ENCODE measurements at regions not wholly inside any gene's neighbourhood (a gene's known extent, or its start where the extent isn't known, plus 50 kb on each side); places are given as distances from the start of the nearest gene placed in this dataset.
"Not testable (repeated sequence)": the region's sequence is repeated elsewhere in the genome, so short reads cannot be mapped to it uniquely, and the experiment has no call there.

DNA sequence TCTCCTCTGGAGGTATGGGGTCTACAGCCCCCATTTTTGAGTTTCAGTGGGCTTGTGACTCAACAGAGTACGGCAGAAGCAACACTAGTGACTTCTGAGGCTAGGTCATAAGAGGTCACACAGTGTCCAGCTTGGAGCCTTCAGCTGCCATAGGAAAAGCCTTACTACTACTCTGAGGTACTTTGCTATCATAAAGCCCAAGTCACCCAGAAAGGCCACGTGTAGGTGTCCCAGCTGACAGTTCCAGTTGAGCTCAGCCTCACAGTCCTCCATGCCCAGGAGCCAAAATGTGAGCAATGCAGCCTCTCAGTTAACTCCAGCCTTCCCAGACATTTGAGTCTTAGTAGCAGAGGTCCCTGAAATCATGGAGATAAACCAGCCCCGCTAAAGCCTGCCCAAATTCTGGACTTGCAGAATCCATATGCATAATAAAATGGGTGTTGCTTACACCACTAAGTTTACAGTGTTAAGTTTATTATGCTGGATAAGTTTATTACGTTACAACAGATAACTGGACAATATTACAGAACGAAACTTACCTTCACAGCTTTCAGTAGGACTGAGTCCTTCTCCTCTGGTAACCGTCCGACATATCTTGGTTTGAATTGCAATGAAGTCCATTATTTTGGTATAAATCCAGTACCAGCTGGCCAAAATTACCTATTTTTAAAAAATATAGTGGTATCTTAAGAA lies 181.1 kb downstream of the AVL9 start:
- 91 to 94% methylated on average over 5 to 7 of the region's 7 CpGs for WGBS, 2 donors
- H3K27me3 ChIP-seq: no peaks in the 10 kb centered on the region
- no peak overlapping the region for H3K4me3 ChIP-seq
- DNase-seq: no peak
- H3K27ac ChIP-seq: no peak overlapping the region
- peaks cover 0 to 7% (median 0%) of the 10 kb centered on the region in 4 donors for H3K36me3 ChIP-seq
- H3K9me3 ChIP-seq: no peaks in the 10 kb centered on the region
- H3K4me1 ChIP-seq: no peaks in the 10 kb centered on the region
- no peak for TF ChIP-seq CTCF (IDR thresholded peaks at IDR 0.05)
- TF ChIP-seq EP300 (IDR thresholded peaks at IDR 0.05): no peak
- no peak for TF ChIP-seq POLR2AphosphoS5 (IDR thresholded peaks at IDR 0.05)
- TF ChIP-seq POLR2A (IDR thresholded peaks at IDR 0.05): no peak
- no peak for ATAC-seq (ENCODE audit: low FRiP score in 2 of 2)

GRCh38 chr7:32673275-32673983 lies 178.1 kb downstream of the AVL9 start:
- ATAC-seq (ENCODE audit: low FRiP score in 2 of 2): no peak
- no peak for DNase-seq
- Histone ChIP-seq H3K36me3 (peaks cover 0 to 7% (median 0%) of the 10 kb centered on the region in 4 donors), H3K27ac (no peak overlapping the region), H3K9me3 (no peaks in the 10 kb centered on the region), H3K4me3 (no peak overlapping the region), H3K27me3 (no peaks in the 10 kb centered on the region), H3K4me1 (peaks cover 0 to 4% (median 1%) of the 10 kb centered on the region in 4 donors)
- 97 to 100% methylated on average over 2 of the region's 2 CpGs for WGBS, 2 donors
- TF ChIP-seq POLR2A (IDR thresholded peaks at IDR 0.05) (no peak), CTCF (IDR thresholded peaks at IDR 0.05) (no peak), EP300 (IDR thresholded peaks at IDR 0.05) (no peak), POLR2AphosphoS5 (IDR thresholded peaks at IDR 0.05) (no peak)

DNA sequence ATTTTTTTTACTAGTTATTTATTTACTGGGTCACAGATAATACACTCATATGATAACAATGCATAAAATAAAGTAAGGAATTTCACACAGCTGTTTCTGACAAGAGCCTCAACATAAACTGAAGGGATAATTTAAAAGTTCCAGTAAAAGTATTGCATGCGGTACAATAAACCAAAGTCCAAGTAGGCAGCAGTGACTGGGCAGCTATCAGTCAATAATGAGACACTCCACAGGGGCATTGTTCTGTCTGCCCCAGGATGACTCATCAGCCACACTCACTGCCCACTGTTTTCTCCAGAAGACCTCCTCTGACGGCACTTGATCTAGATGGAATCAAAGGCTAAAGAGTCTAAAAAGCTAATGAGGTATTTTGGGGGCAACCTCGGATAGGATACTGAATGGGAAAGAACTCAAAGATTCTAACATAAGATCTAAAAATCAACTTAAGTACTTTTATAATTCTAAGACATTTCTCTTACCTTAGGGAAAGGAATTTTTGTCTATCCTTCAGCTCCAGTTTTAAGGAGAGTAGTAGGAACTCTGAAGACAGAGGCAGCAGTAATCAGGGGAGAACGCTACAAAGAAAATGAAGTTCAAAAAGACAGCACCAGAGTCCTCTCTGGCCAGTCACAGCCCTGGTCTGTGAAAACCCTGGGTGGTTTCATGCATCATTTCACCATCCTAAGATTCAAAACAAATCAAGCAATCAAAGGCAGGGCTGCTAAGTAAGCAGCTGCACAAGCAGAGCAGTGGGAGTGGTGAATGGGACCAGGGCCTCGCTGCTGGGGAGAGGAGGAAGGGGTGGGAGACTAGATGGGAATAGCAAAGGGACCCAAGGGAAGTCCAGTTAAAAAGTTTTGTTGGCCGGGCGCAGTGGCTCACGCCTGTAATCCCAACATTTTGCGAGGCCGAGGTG lies 175.1 kb downstream of the AVL9 start:
- TF ChIP-seq POLR2AphosphoS5 (IDR thresholded peaks at IDR 0.05) (no peak), EP300 (IDR thresholded peaks at IDR 0.05) (no peak), POLR2A (IDR thresholded peaks at IDR 0.05) (no peak), CTCF (IDR thresholded peaks at IDR 0.05) (no peak)
- Histone ChIP-seq H3K27me3 (no peaks in the 10 kb centered on the region), H3K36me3 (no peaks in the 10 kb centered on the region), H3K9me3 (no peaks in the 10 kb centered on the region), H3K4me1 (peaks cover 0 to 4% (median 1%) of the 10 kb centered on the region in 4 donors), H3K4me3 (no peak overlapping the region), H3K27ac (no peak overlapping the region)
- DNase-seq: no peak
- ATAC-seq (ENCODE audit: low FRiP score in 2 of 2): no peak
- 86 to 90% methylated on average over 10 of the region's 10 CpGs for WGBS, 2 donors

- WGBS, 2 donors: 44 to 58% methylated on average over 3 of the region's 3 CpGs
- ATAC-seq (ENCODE audit: low FRiP score in 2 of 2): peak; percentile 40 to 78
- not testable (repeated sequence) for H3K36me3 ChIP-seq, H3K4me1 ChIP-seq, H3K27me3 ChIP-seq, H3K4me3 ChIP-seq, H3K9me3 ChIP-seq
- H3K27ac ChIP-seq: peak overlapping the region in 1 of 4 donors; percentile 52
- DNase-seq: peak in 1 of 2 donors; percentile 60
Observed at GRCh38 chr7:32669173-32669870, 174.0 kb downstream of the AVL9 start.

DNA sequence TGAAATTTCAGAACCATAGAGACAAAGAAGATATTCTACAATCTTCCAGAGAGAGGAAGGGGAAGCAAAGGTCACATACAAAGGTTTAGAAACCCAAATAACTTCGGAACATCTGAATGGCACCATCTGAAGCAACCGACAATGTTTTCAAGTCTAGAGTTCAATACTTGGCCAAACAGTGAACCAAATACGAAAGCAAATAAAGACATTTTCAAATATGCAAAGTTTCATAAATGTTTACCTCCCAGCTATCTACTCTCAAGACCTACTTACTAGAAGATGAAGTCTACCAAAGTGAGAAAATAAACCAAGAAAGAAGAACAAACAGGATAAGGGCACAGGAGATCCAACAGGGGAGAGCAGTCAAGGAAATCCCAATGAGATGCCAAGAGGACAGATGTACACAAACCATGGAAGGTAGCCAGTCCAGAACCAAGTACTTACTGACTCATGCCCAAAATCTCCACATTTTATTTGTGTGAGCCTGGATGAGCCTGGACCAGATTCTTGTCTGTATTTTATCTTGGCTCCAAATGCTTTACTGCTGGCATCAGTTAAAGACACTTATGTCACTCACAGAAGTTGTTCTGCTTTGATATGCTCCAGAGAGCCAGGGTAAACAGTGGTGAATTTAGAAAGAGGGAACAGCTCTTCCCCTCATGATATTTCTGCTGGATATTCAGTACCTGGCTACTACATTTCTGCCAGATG lies 173.3 kb downstream of the AVL9 start:
- H3K27ac ChIP-seq: peak overlapping the region in 2 of 4 donors; percentile 2 to 52
- H3K27me3 ChIP-seq; H3K4me3 ChIP-seq; ATAC-seq (ENCODE audit: low FRiP score in 2 of 2); H3K4me1 ChIP-seq; H3K36me3 ChIP-seq; DNase-seq; H3K9me3 ChIP-seq: not testable (repeated sequence)
- 84 to 87% methylated on average over 3 of the region's 3 CpGs for WGBS, 2 donors

DNA sequence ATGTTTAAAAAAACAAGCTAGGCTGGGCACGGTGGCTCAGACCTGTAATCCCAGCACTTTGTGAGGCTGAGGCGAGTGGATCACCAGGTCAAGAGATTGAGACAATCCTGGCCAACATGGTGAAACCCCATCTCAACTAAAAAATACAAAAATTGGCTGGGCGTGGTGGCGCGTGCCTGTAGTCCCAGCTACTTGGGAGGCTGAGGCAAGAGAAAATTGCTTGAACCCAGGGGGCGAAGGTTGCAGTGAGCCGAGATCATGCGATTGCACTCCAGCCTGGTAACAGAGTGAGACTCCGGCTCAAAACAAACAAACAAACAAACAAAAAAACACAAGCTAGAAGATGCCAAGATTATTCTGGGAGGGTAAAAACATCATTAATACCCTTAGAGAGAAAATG lies 172.3 kb downstream of the AVL9 start:
- not testable (repeated sequence) for H3K27ac ChIP-seq; H3K9me3 ChIP-seq; H3K4me1 ChIP-seq; DNase-seq; ATAC-seq (ENCODE audit: low FRiP score in 2 of 2); H3K27me3 ChIP-seq; H3K4me3 ChIP-seq; H3K36me3 ChIP-seq
- 90 to 94% methylated on average over 9 of the region's 9 CpGs for WGBS, 2 donors

- not testable (repeated sequence) for H3K4me1 ChIP-seq; H3K9me3 ChIP-seq; ATAC-seq (ENCODE audit: low FRiP score in 2 of 2); H3K36me3 ChIP-seq; H3K4me3 ChIP-seq; DNase-seq; H3K27me3 ChIP-seq; H3K27ac ChIP-seq
- WGBS, 2 donors: 81 to 87% methylated on average over 5 of the region's 5 CpGs
Observed at GRCh38 chr7:32663805-32664211, 168.5 kb downstream of the AVL9 start.

DNA sequence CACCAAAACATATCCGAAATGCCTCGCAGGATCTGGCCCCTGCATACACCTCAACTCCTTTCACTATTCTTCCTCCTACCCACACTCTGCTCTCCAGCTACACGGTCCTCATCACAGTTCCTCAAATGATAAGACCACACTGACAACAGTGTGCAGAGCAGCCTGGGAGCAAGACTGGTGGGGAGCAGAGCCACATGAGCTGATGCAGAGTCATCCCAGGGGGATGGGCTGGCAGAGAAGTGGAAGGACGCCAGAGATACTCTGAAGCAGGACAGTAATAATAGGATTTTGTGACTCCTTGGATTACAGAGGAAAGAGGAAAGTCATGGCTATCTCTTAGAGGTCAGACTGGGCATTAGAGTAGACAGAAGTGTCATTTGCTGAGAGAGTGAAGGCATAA lies 167.2 kb downstream of the AVL9 start:
- peak in 1 of 2 donors; percentile 75 for ATAC-seq (ENCODE audit: low FRiP score in 2 of 2)
- H3K4me3 ChIP-seq, H3K36me3 ChIP-seq, H3K27ac ChIP-seq, DNase-seq, H3K4me1 ChIP-seq, H3K9me3 ChIP-seq, H3K27me3 ChIP-seq: not testable (repeated sequence)
- 67 to 85% methylated on average over 4 of the region's 4 CpGs for WGBS, 2 donors
